HG03103 (cell line): ENCODE measurements at regions not wholly inside any gene's neighbourhood (a gene's known extent, or its start where the extent isn't known, plus 50 kb on each side); places are given as distances from the start of the nearest gene placed in this dataset.

Source experiments
- ATAC-seq: cut with Tn5 transposase; IDR thresholded peaks from one replicate; pipeline ENCODE4 v1.9.1; 2021; ENCODE audit warnings: low read depth; ENCODE audit not compliant: unreplicated experiment

GRCh38 chr20:7665376-7665775, 274.9 kb downstream of the HAO1 start:
- no peak for ATAC-seq

DNA sequence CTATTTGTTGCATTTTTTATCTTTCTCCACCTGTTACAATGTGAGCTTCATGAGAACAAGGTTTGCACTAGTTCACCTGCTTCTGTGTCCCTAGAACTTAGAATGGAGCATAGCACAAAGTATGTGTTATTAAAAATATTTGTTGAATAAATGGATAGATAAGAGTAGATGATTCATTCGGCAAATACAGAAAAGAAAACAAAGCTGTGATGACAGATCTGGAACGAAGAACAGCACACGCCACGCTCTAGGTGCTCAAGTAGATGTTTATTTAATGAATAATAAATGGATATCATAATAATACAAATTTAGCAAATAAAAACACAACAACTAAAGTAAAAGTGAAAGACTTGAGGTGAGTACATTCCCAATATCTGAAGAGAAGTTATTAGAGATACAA, 273.1 kb downstream of the HAO1 start:
- no peak for ATAC-seq

- no peak for ATAC-seq
These were observed 267.7 kb downstream of the HAO1 start for GRCh38 chr20:7672571-7672970.

GRCh38 chr20:7673841-7674240, 266.4 kb downstream of the HAO1 start:
- no peak for ATAC-seq

- ATAC-seq, result no peak
These were observed 257.3 kb downstream of the HAO1 start for GRCh38 chr20:7682916-7683315.

- no peak for ATAC-seq
These were observed 253.2 kb downstream of the HAO1 start for GRCh38 chr20:7687065-7687464.

DNA sequence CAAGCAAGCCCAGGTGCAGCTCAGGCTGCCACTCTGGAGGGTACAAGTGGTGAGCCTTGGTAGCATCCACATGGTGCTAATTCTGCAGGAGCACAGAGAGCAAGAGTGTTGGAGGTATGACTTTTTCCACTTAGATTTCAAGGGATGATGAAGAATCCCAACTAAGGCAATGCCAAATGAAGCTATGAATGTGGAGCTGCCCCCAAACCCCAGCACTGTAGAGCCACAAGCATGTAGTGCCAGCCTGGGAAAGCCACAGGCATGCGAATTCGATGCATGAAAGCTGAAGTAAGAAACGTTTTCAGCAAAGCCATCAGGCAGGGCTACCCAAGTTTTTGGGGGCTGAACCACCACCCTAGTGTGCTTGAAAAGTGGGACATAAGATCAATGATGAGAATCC, 251.1 kb downstream of the HAO1 start:
- no peak for ATAC-seq

- ATAC-seq, result no peak
These were observed 248.5 kb downstream of the HAO1 start for GRCh38 chr20:7691647-7692269.

DNA sequence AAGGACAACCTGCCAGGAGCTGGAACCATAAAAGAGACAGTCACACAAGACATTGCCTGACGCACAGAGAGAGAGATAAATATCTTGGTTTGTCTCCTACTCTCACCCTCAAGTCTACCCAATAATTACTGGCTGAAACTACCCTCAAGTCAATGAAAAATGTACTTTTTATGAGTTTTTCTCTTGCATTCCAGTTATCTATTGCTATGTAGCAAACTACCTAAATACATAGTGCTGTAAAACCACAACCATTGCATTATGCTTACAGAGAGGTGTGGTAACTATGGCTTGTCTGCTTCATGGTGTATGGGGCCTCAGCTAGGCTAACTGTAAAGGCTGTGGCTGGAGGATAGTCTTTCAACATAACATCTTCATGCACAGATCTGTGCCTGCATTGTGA, 247.8 kb downstream of the HAO1 start:
- no peak for ATAC-seq

DNA sequence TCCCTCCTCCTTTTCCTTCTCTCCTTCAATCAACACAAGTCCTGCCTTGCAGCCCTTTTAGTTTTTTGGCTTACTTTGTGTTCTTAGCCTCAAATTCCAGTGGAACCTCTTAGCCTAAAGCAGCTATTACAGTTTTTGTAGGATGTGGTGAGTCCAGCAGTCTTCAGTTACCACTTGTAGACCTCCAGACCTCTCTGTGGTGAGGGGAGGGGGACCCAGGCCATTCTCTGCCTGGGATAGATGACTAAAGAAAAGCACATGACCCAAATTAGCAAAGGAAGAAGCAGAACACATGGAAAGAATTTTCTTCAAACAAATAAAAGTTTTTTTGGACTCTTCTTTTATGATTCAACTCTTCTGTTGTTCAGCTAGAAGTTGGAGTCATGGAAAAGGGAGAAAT, 246.5 kb downstream of the HAO1 start:
- no peak for ATAC-seq

- no peak for ATAC-seq
These were observed 245.2 kb downstream of the HAO1 start for GRCh38 chr20:7695051-7695495.

- no peak for ATAC-seq
These were observed 244.6 kb downstream of the HAO1 start for GRCh38 chr20:7695635-7696034.

GRCh38 chr20:7696311-7696710, 243.9 kb downstream of the HAO1 start:
- ATAC-seq, result no peak

DNA sequence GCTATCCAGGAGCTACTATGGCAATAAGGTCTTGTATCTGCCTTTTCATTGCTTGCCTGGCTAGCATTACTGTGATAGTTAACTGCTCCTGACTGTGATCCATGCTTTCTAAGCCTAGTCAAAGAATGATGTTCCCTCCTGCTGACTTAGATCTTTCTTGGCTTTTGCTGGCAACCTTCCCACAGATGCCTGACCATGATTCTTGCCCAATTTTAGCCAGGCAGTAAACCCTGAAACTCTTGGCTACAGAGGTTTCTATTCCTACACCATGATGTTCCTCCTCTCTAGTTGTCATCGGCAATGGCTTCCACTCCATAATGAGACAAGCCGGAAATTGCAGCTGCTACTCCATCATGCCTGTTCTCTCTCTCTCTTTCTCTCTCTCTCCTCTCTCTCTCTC, 238.1 kb downstream of the HAO1 start:
- no peak for ATAC-seq

DNA sequence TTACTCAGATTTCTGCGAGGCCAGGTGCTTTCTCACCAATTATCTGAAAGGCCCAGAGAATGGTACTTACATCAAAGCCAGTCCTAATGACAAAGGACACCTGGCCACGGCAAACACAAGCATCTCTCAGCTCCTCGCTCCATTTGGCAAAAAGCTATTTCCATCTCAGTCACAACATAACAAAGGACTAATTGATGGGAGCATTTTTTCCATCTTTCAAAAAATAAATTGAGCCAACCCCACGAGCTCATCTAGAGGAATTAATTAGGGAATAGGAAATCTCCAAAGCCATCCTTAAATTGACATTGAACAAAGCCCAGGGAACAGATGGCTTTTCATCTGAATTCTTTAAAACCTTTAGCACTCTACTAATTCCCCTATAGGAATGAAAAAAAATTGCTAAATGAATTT, 236.7 kb downstream of the HAO1 start:
- ATAC-seq, result no peak

GRCh38 chr20:7703996-7704395, 236.3 kb downstream of the HAO1 start:
- no peak for ATAC-seq

GRCh38 chr20:7708112-7708511, 232.1 kb downstream of the HAO1 start:
- ATAC-seq, result no peak

DNA sequence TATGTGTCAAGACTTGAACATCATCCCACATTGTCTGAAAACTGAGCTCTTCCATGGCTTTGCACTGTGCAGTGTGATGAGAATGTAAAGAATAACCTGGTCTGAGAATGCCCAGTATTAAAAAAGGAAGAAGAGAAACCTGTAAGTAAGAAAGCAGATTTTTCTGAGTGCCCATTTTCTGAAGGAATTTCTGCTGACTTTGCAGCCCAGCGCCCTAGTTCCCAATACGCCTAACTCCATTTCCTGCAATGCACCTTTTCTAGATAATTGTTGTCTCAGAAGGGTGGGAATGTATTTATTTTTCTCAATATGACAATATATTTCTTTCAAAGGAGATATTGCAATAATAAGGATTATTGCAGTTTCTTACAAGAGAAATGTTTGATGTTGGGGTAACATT, 231.5 kb downstream of the HAO1 start:
- no peak for ATAC-seq

- ATAC-seq, result no peak
These were observed 229.8 kb downstream of the HAO1 start for GRCh38 chr20:7710440-7710839.

GRCh38 chr20:7712661-7713060, 227.6 kb downstream of the HAO1 start:
- no peak for ATAC-seq

GRCh38 chr20:7714549-7714948, 225.7 kb downstream of the HAO1 start:
- ATAC-seq, result no peak

- no peak for ATAC-seq
These were observed 223.8 kb downstream of the HAO1 start for GRCh38 chr20:7716286-7716972.
